ENCODE measurements at regions not wholly inside any gene's neighbourhood (a gene's known extent, or its start where the extent isn't known, plus 50 kb on each side); places are given as distances from the start of the nearest gene placed in this dataset.

GRCh38 chr12:124405592-124405991, 110.7 kb downstream of the RFLNA start:
- no peaks in the 10 kb centered on the region for H3K79me1 ChIP-seq (ENCODE audit: insufficient read depth, low read depth, low read length, poor library complexity, severe bottlenecking)
- no peak overlapping the region for H3K4ac ChIP-seq (ENCODE audit: low read depth, low read length)
- Mint-ChIP-seq H3K27me3 (ENCODE audit: low read depth) (no peaks in the 10 kb centered on the region; the same call in 1 of the 2 replicates), H3K4me1 (peaks cover 27 to 48% of the 10 kb centered on the region in 2 experiments), H3K9me3 (no peaks in the 10 kb centered on the region; a peak in 1 of 5 replicates), H3K4me3 (no peak overlapping the region), H3K27ac (no peak overlapping the region; a peak in 2 of 7 replicates), H3K36me3 (ENCODE audit: insufficient read depth in 1 of 3, low read depth in 3 of 3) (peaks cover 12 to 41% (median 25%) of the 10 kb centered on the region in 3 experiments; a peak in 6 of 7 replicates)
- H3K4me1 ChIP-seq (ENCODE audit: insufficient read depth, low read length) = no peaks in the 10 kb centered on the region
- H3K27ac ChIP-seq (ENCODE audit: insufficient read length, low read depth, low read length) = no peak overlapping the region
- WGBS (ENCODE audit: extremely low coverage, insufficient read length, low lambda C conversion rate) = no CpG with 5 or more reads among the region's 15 CpGs
- no peak overlapping the region for H2BK120ac ChIP-seq (ENCODE audit: low read depth, low read length, poor library complexity, severe bottlenecking)
- no peak for TF ChIP-seq CTCF (conservative IDR thresholded peaks at IDR 0.05)
- no peak overlapping the region for H2BK5ac ChIP-seq (ENCODE audit: insufficient read length, low read length)
- H2BK12ac ChIP-seq (ENCODE audit: insufficient read length, low read depth, low read length) = no peak overlapping the region
- no peak overlapping the region for H3K4me2 ChIP-seq (ENCODE audit: insufficient read depth, insufficient read length, low read length)
- H4K8ac ChIP-seq (replicated peaks; ENCODE audit: insufficient read length, low read depth, low read length) = no peak overlapping the region
- no peak overlapping the region for H4K91ac ChIP-seq (ENCODE audit: insufficient read length, low read depth, low read length)
- H3K14ac ChIP-seq (ENCODE audit: insufficient read depth, low read length) = no peak overlapping the region
- no peak overlapping the region for H2AFZ ChIP-seq (ENCODE audit: low read length)
- no peaks in the 10 kb centered on the region for H3K79me2 ChIP-seq (ENCODE audit: insufficient read depth, low read length)
- no peak overlapping the region for H3K18ac ChIP-seq (ENCODE audit: insufficient read length, low read depth, low read length)
- H4K5ac ChIP-seq (ENCODE audit: insufficient read length, low read depth, low read length) = no peak overlapping the region
- H3K23ac ChIP-seq (ENCODE audit: insufficient read length, low read depth, low read length) = no peak overlapping the region
- no peaks in the 10 kb centered on the region for H3K9me3 ChIP-seq (ENCODE audit: control insufficient read depth, low read depth, low read length)
- H2BK20ac ChIP-seq (ENCODE audit: low read depth, low read length, poor library complexity, severe bottlenecking) = no peak overlapping the region
- H3K56ac ChIP-seq (ENCODE audit: insufficient read length, low read depth, low read length) = no peak overlapping the region
- no peaks in the 10 kb centered on the region for H3K23me2 ChIP-seq (ENCODE audit: insufficient read length, low read depth, low read length, poor library complexity, severe bottlenecking)
- H2AK5ac ChIP-seq (ENCODE audit: insufficient read length, low read length) = no peak overlapping the region
- no peak overlapping the region for H2BK15ac ChIP-seq (ENCODE audit: low read depth, low read length)
- DNase-seq = no peak
- H4K20me1 ChIP-seq (ENCODE audit: control insufficient read depth, insufficient read depth, insufficient read length) = no peaks in the 10 kb centered on the region
- H3T11ph ChIP-seq (ENCODE audit: low read length) = no peak overlapping the region
- no peak overlapping the region for H3K9ac ChIP-seq (ENCODE audit: extremely low read depth, insufficient read length, low read length)
- H3K27me3 ChIP-seq (ENCODE audit: insufficient read depth, low read length) = no peaks in the 10 kb centered on the region

All from H9 (cell line).